ENCODE measurements at regions not wholly inside any gene's neighbourhood (a gene's known extent, or its start where the extent isn't known, plus 50 kb on each side); places are given as distances from the start of the nearest gene placed in this dataset.

- Histone ChIP-seq H2AFZ (ENCODE audit: low read depth) (no peak overlapping the region), H3K9me2 (no peaks in the 10 kb centered on the region), H3K79me2 (ENCODE audit: insufficient read depth) (no peaks in the 10 kb centered on the region), H3K36me3 (replicated peaks in 1 of 2; ENCODE audit: control insufficient read depth in 1 of 2, insufficient read depth in 2 of 2, low read length in 1 of 2) (no peaks in the 10 kb centered on the region), H3K9ac (no peak overlapping the region), H3K27ac (ENCODE audit: low read depth in 2 of 2, low read length in 1 of 2) (peak overlapping the region in 1 of 2 experiments; percentile 14; a peak in 1 of 4 replicates), H3K4me2 (no peak overlapping the region), H3K4me3 (ENCODE audit: low read depth in 2 of 2, low read length in 1 of 2) (no peak overlapping the region), H4K20me1 (ENCODE audit: insufficient read depth) (no peaks in the 10 kb centered on the region), H3K4me1 (ENCODE audit: control insufficient read depth in 1 of 2, insufficient read depth in 2 of 2, low read depth in 1 of 2, low read length in 1 of 2) (peaks cover 0 to 10% of the 10 kb centered on the region in 2 experiments; a peak in 1 of 4 replicates), H3K9me3 (peaks cover 8% of the 10 kb centered on the region; the same call in 1 of the 2 replicates), H3K27me3 (ENCODE audit: insufficient read depth) (no peaks in the 10 kb centered on the region), H3F3A (replicated peaks; ENCODE audit: insufficient read depth) (peaks cover 6% of the 10 kb centered on the region)
- CTCF ChIA-PET, result interaction anchor here (1.0 to 1.7 kb wide), 3 partner anchors 16 to 70 kb away, joined by 3 to 6 read pairs (median 5); no protein-coding TSS in a partner anchor
- DNase-seq, result no peak
- TF ChIP-seq RAD21 (IDR thresholded peaks at IDR 0.05; ENCODE audit: low read length) (no peak), CTCF (IDR thresholded peaks at IDR 0.05) (no peak), SIN3A (IDR thresholded peaks at IDR 0.05; ENCODE audit: borderline replicate concordance, low read depth, low read length) (no peak), USF2 (IDR thresholded peaks at IDR 0.05; ENCODE audit: borderline replicate concordance, low read depth, low read length) (no peak), RCOR1 (IDR thresholded peaks at IDR 0.05; ENCODE audit: low read length) (no peak), REST (IDR thresholded peaks at IDR 0.05; ENCODE audit: low read depth, low read length) (no peak), MXI1 (IDR thresholded peaks at IDR 0.05; ENCODE audit: low read depth, low read length) (no peak), FOSL2 (IDR thresholded peaks at IDR 0.05; ENCODE audit: borderline replicate concordance, low read depth) (no peak), RFX5 (IDR thresholded peaks at IDR 0.05; ENCODE audit: low read length) (no peak)
- 68% methylated on average over 12 of the region's 14 CpGs for WGBS (ENCODE audit: low lambda C conversion rate)
- POLR2A ChIA-PET, result no interaction called here
Observed at GRCh38 chr15:100802421-100803170, 77.0 kb upstream of the ALDH1A3 start.
